ENCODE measurements at regions not wholly inside any gene's neighbourhood (a gene's known extent, or its start where the extent isn't known, plus 50 kb on each side); places are given as distances from the start of the nearest gene placed in this dataset.

GRCh38 chr6:154578004-154578559 lies 67.6 kb upstream of the CNKSR3 start:
- Histone ChIP-seq H3K36me3 (ENCODE audit: control insufficient read depth in 4 of 4, insufficient read depth in 4 of 4, low read length in 3 of 4) (no peaks in the 10 kb centered on the region), H3K4me1 (ENCODE audit: control extremely low read depth in 1 of 4, control insufficient read depth in 4 of 4, insufficient read depth in 4 of 4, low read length in 3 of 4) (peaks cover 0 to 3% (median under 1%) of the 10 kb centered on the region in 4 experiments), H3K27ac (ENCODE audit: insufficient read depth in 1 of 2, low read depth in 1 of 2, low read length in 2 of 2, poor library complexity in 1 of 2, severe bottlenecking in 2 of 2) (no peak overlapping the region), H3K9me3 (ENCODE audit: control extremely low read depth in 1 of 5, control insufficient read depth in 4 of 5, insufficient read depth in 2 of 5, low read depth in 1 of 5, low read length in 4 of 5) (peaks cover 0 to 7% (median 0%) of the 10 kb centered on the region in 5 experiments), H3K4me3 (ENCODE audit: control insufficient read depth in 1 of 7, extremely low read depth in 1 of 7, insufficient read depth in 4 of 7, low read depth in 2 of 7, low read length in 6 of 7) (no peak overlapping the region), H3K27me3 (replicated peaks in 2 of 5; ENCODE audit: control insufficient read depth in 4 of 5, insufficient read depth in 5 of 5, low read length in 4 of 5) (no peaks in the 10 kb centered on the region)
- WGBS (ENCODE audit: insufficient coverage) = 96% methylated on average over 3 of the region's 3 CpGs
- no peak for DNase-seq
- POLR2A ChIA-PET = no interaction called here
- CTCF ChIA-PET = interaction anchor here (1.0 to 1.1 kb wide), 3 partner anchors 10 to 16 kb away, joined by 3 to 4 read pairs (median 3); no protein-coding TSS in a partner anchor

DNA sequence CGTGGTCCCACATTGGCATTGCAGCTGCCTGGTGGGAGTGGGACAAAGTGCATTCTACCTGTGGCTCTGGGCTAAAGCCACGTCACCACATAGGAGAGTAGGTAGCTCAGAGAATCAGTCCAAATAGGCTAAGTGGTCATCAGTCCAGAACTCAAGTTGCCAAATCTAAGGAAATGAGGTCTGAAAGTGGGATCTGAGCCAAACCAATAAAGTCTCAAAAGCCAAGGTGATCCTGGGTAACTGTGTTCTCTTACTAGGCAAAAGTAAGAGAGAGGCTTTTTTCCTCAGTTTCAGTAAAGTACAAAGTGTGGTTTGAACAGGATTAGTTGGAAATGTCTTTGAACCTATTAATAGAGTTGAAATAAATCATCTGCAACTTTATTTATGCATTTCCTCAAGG lies 68.6 kb upstream of the CNKSR3 start:
- no peak overlapping the region for H3K4me3 ChIP-seq (ENCODE audit: control insufficient read depth in 1 of 7, extremely low read depth in 1 of 7, insufficient read depth in 4 of 7, low read depth in 2 of 7, low read length in 6 of 7)
- H3K36me3 ChIP-seq (ENCODE audit: control insufficient read depth in 4 of 4, insufficient read depth in 4 of 4, low read length in 3 of 4) = no peaks in the 10 kb centered on the region
- H3K4me1 ChIP-seq (ENCODE audit: control extremely low read depth in 1 of 4, control insufficient read depth in 4 of 4, insufficient read depth in 4 of 4, low read length in 3 of 4) = no peaks in the 10 kb centered on the region
- no peak for DNase-seq
- ChIA-PET POLR2A (no interaction called here), CTCF (no interaction called here)
- H3K27me3 ChIP-seq (replicated peaks in 2 of 5; ENCODE audit: control insufficient read depth in 4 of 5, insufficient read depth in 5 of 5, low read length in 4 of 5) = no peaks in the 10 kb centered on the region
- no peak overlapping the region for H3K27ac ChIP-seq (ENCODE audit: insufficient read depth in 1 of 2, low read depth in 1 of 2, low read length in 2 of 2, poor library complexity in 1 of 2, severe bottlenecking in 2 of 2)
- WGBS (ENCODE audit: insufficient coverage) = 100% methylated on average over 2 of the region's 2 CpGs
- peaks cover 0 to 7% (median 0%) of the 10 kb centered on the region in 5 experiments for H3K9me3 ChIP-seq (ENCODE audit: control extremely low read depth in 1 of 5, control insufficient read depth in 4 of 5, insufficient read depth in 2 of 5, low read depth in 1 of 5, low read length in 4 of 5)

DNA sequence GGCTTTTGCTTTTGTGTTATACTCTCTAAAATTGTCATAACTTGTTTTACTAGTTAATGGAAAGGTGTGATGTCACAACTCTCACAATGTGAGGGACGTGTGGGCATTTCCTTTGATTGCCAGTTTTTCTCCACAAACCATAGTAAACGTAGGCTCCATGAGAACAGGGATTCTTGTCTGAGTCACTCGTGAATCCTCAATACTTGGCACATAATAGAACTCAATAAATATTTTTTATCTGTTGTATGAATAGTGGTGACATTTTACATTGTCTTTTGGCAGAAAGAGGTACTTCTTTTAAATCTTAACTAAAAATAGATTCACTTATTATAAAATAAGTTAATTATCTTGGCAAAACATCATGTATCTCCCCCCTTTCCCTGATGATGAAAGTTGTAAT lies 69.0 kb upstream of the CNKSR3 start:
- ChIA-PET POLR2A (no interaction called here), CTCF (no interaction called here)
- no CpG with 5 or more reads among the region's 3 CpGs for WGBS (ENCODE audit: insufficient coverage)
- Histone ChIP-seq H3K36me3 (ENCODE audit: control insufficient read depth in 4 of 4, insufficient read depth in 4 of 4, low read length in 3 of 4) (no peaks in the 10 kb centered on the region), H3K27me3 (replicated peaks in 2 of 5; ENCODE audit: control insufficient read depth in 4 of 5, insufficient read depth in 5 of 5, low read length in 4 of 5) (no peaks in the 10 kb centered on the region), H3K27ac (ENCODE audit: insufficient read depth in 1 of 2, low read depth in 1 of 2, low read length in 2 of 2, poor library complexity in 1 of 2, severe bottlenecking in 2 of 2) (no peak overlapping the region), H3K4me3 (ENCODE audit: control insufficient read depth in 1 of 7, extremely low read depth in 1 of 7, insufficient read depth in 4 of 7, low read depth in 2 of 7, low read length in 6 of 7) (no peak overlapping the region), H3K9me3 (ENCODE audit: control extremely low read depth in 1 of 5, control insufficient read depth in 4 of 5, insufficient read depth in 2 of 5, low read depth in 1 of 5, low read length in 4 of 5) (peaks cover 0 to 7% (median 0%) of the 10 kb centered on the region in 5 experiments), H3K4me1 (ENCODE audit: control extremely low read depth in 1 of 4, control insufficient read depth in 4 of 4, insufficient read depth in 4 of 4, low read length in 3 of 4) (no peaks in the 10 kb centered on the region)
- no peak for DNase-seq

DNA sequence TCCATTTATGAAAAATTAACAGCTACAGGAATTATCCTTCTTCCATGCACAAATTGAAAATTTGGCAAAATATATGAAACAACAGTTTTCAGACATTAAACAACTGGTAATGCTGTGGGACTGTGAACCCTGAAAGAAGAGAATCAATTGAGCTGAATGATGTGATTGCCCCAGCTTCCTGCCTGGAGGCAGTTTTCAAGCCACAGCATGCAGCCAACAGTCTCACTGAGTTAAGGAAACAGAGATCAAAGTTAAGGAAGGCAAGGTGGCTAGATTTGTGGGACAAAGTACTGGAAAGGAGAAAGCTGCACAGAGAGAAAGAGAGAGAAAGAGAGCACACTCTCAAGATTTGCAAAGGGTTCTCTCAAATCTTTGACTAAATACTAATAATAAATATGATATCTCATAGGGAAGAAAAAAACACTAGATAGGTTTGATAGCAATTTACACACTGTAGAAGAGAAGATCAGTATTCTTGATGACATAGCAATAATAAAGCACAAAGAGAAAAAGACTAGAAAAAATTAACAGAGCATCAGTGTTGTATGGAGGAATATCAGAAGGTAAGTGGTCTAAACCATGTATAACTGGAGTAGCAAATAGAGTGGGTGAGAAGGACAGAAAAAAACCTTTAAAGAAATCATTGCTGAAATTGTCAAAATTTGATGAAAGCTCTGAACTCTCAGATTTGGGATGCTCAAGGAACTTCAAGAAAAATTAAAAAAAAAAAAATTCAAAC lies 70.1 kb upstream of the CNKSR3 start:
- no peaks in the 10 kb centered on the region for H3K4me1 ChIP-seq (ENCODE audit: control extremely low read depth in 1 of 4, control insufficient read depth in 4 of 4, insufficient read depth in 4 of 4, low read length in 3 of 4)
- H3K27me3 ChIP-seq (replicated peaks in 2 of 5; ENCODE audit: control insufficient read depth in 4 of 5, insufficient read depth in 5 of 5, low read length in 4 of 5) = no peaks in the 10 kb centered on the region
- no peak overlapping the region for H3K4me3 ChIP-seq (ENCODE audit: control insufficient read depth in 1 of 7, extremely low read depth in 1 of 7, insufficient read depth in 4 of 7, low read depth in 2 of 7, low read length in 6 of 7)
- no peak for DNase-seq
- H3K36me3 ChIP-seq (ENCODE audit: control insufficient read depth in 4 of 4, insufficient read depth in 4 of 4, low read length in 3 of 4) = no peaks in the 10 kb centered on the region
- ChIA-PET CTCF (no interaction called here), POLR2A (no interaction called here)
- peaks cover 0 to 7% (median 0%) of the 10 kb centered on the region in 5 experiments for H3K9me3 ChIP-seq (ENCODE audit: control extremely low read depth in 1 of 5, control insufficient read depth in 4 of 5, insufficient read depth in 2 of 5, low read depth in 1 of 5, low read length in 4 of 5)
- H3K27ac ChIP-seq (ENCODE audit: insufficient read depth in 1 of 2, low read depth in 1 of 2, low read length in 2 of 2, poor library complexity in 1 of 2, severe bottlenecking in 2 of 2) = no peak overlapping the region

- no peaks in the 10 kb centered on the region for H3K4me1 ChIP-seq (ENCODE audit: control extremely low read depth in 1 of 4, control insufficient read depth in 4 of 4, insufficient read depth in 4 of 4, low read length in 3 of 4)
- H3K9me3 ChIP-seq (ENCODE audit: control extremely low read depth in 1 of 5, control insufficient read depth in 4 of 5, insufficient read depth in 2 of 5, low read depth in 1 of 5, low read length in 4 of 5) = peaks cover 0 to 7% (median 0%) of the 10 kb centered on the region in 5 experiments
- H3K4me3 ChIP-seq (ENCODE audit: control insufficient read depth in 1 of 7, extremely low read depth in 1 of 7, insufficient read depth in 4 of 7, low read depth in 2 of 7, low read length in 6 of 7) = no peak overlapping the region
- H3K27me3 ChIP-seq (replicated peaks in 2 of 5; ENCODE audit: control insufficient read depth in 4 of 5, insufficient read depth in 5 of 5, low read length in 4 of 5) = no peaks in the 10 kb centered on the region
- ChIA-PET POLR2A (no interaction called here), CTCF (no interaction called here)
- no CpG with 5 or more reads among the region's 1 CpG for WGBS (ENCODE audit: insufficient coverage)
- no peak overlapping the region for H3K27ac ChIP-seq (ENCODE audit: insufficient read depth in 1 of 2, low read depth in 1 of 2, low read length in 2 of 2, poor library complexity in 1 of 2, severe bottlenecking in 2 of 2)
- no peaks in the 10 kb centered on the region for H3K36me3 ChIP-seq (ENCODE audit: control insufficient read depth in 4 of 4, insufficient read depth in 4 of 4, low read length in 3 of 4)
- DNase-seq = no peak
Measured at GRCh38 chr6:154582696-154583095, 72.2 kb upstream of the CNKSR3 start.

DNA sequence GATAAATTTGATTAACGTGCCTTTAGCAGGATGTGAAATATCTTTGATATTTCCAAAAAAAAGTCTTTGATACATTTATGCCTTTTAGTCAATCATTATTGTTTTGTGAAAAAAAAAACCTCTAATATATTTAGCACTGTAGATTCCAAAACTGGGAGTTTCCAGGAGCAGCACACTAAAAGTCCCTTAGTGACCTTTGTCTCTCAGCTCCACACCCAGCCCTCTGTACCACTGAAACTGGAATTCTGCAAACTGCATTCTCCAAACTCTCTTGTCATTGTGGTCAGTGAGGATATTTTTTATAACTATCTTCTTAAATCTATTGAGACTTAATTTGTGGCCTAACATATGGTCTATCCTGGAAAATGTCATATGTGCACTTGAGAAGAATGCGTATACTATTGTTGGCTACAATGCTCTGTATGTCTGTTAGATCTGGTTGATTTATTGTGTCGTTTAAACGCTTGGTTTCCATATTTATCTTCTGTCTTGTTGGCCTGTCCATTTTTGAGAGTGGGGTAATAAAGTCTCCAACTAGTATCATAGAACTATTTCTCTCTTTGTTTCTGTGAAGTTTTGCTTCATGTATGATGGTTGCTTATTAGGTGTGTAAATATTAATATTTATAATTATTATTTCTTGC lies 73.2 kb upstream of the CNKSR3 start:
- no peak for DNase-seq
- Histone ChIP-seq H3K9me3 (ENCODE audit: control extremely low read depth in 1 of 5, control insufficient read depth in 4 of 5, insufficient read depth in 2 of 5, low read depth in 1 of 5, low read length in 4 of 5) (peaks cover 0 to 7% (median 0%) of the 10 kb centered on the region in 5 experiments), H3K4me1 (ENCODE audit: control extremely low read depth in 1 of 4, control insufficient read depth in 4 of 4, insufficient read depth in 4 of 4, low read length in 3 of 4) (no peaks in the 10 kb centered on the region), H3K27me3 (replicated peaks in 2 of 5; ENCODE audit: control insufficient read depth in 4 of 5, insufficient read depth in 5 of 5, low read length in 4 of 5) (no peaks in the 10 kb centered on the region), H3K27ac (ENCODE audit: insufficient read depth in 1 of 2, low read depth in 1 of 2, low read length in 2 of 2, poor library complexity in 1 of 2, severe bottlenecking in 2 of 2) (no peak overlapping the region), H3K36me3 (ENCODE audit: control insufficient read depth in 4 of 4, insufficient read depth in 4 of 4, low read length in 3 of 4) (no peaks in the 10 kb centered on the region), H3K4me3 (ENCODE audit: control insufficient read depth in 1 of 7, extremely low read depth in 1 of 7, insufficient read depth in 4 of 7, low read depth in 2 of 7, low read length in 6 of 7) (no peak overlapping the region)
- POLR2A ChIA-PET = no interaction called here
- CTCF ChIA-PET = interaction anchor here (2.0 kb wide), 1 partner anchor 10 kb away, joined by 5 read pairs; no protein-coding TSS in a partner anchor
- WGBS (ENCODE audit: insufficient coverage) = no CpG with 5 or more reads among the region's 4 CpGs

DNA sequence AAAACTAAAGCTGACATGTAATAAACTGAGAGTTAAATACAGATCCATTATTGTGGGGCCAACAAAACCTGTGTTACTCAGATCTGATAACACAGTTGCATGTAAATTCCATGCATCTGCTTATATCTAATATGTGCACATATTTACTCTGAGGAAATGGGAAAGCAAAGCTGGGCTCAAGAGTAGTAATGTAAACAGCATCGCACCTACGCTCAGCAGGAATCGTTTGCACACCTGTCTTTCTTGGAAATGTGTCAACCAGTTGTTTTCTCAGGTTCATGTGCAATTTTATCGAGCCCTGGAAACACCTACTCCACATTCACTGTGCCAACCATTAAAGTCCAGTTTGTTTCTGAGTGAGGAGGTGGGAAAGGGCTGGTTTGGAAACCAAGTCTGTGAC lies 80.3 kb upstream of the CNKSR3 start:
- Histone ChIP-seq H3K27ac (ENCODE audit: insufficient read depth in 1 of 2, low read depth in 1 of 2, low read length in 2 of 2, poor library complexity in 1 of 2, severe bottlenecking in 2 of 2) (no peak overlapping the region), H3K4me3 (ENCODE audit: control insufficient read depth in 1 of 7, extremely low read depth in 1 of 7, insufficient read depth in 4 of 7, low read depth in 2 of 7, low read length in 6 of 7) (no peak overlapping the region), H3K36me3 (ENCODE audit: control insufficient read depth in 4 of 4, insufficient read depth in 4 of 4, low read length in 3 of 4) (no peaks in the 10 kb centered on the region), H3K27me3 (replicated peaks in 2 of 5; ENCODE audit: control insufficient read depth in 4 of 5, insufficient read depth in 5 of 5, low read length in 4 of 5) (no peaks in the 10 kb centered on the region), H3K4me1 (ENCODE audit: control extremely low read depth in 1 of 4, control insufficient read depth in 4 of 4, insufficient read depth in 4 of 4, low read length in 3 of 4) (no peaks in the 10 kb centered on the region), H3K9me3 (ENCODE audit: control extremely low read depth in 1 of 5, control insufficient read depth in 4 of 5, insufficient read depth in 2 of 5, low read depth in 1 of 5, low read length in 4 of 5) (no peaks in the 10 kb centered on the region)
- ChIA-PET POLR2A (no interaction called here), CTCF (interaction anchor here (1.2 kb wide), 1 partner anchor 11 kb away, joined by 3 read pairs; no protein-coding TSS in a partner anchor)
- no peak for DNase-seq
- 100% methylated on average over 3 of the region's 4 CpGs for WGBS (ENCODE audit: insufficient coverage)

All from common myeloid progenitor, CD34-positive (primary cell).